CD1c-positive myeloid dendritic cell (primary cell): ENCODE measurements at regions not wholly inside any gene's neighbourhood (a gene's known extent, or its start where the extent isn't known, plus 50 kb on each side); places are given as distances from the start of the nearest gene placed in this dataset.

Experiments used
- DNase-seq: peaks from one replicate; pipeline ENCODE4 v3.0.0-alpha.2; 2016; ENCODE audit errors: extremely low spot score

DNA sequence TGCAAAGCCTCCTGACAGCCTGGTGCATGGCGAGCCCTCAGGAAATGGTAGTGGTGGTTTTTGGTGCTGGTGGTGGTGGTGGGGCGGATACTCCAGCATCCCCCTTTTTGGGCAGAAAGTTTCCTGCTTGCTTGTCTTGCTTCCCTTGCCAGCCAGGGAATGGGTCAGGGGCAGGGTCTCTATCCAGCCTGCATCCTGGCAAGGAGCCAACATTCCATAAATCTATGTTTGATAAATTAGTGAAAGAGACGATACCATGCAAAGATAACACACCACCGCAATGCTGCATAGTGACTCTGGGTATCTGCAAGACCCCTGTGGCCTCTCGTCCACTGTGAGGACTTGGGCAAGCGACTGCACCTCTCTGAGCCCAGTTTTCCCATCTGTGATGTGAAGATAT, 246.2 kb downstream of the LRFN2 start:
- DNase-seq = no peak

DNA sequence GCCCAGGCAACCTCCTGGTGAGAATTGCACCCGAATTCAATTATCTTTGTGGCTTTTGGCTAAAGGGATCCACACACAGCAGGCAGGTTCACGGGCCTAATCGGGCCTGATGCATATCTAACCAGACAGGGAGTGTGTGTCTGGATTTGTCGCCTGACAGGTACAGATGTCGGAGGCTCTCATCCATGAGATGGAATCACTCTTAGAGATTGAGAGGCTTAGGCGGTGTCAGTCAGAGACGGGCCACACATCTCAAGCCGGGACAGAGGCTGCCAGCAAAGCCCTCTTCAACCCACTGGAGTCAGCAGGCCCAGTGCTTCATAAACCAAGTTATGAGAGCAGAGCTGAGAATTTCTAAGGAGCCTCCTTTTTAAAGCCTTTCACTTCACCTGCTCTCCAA, 247.0 kb downstream of the LRFN2 start:
- no peak for DNase-seq

DNA sequence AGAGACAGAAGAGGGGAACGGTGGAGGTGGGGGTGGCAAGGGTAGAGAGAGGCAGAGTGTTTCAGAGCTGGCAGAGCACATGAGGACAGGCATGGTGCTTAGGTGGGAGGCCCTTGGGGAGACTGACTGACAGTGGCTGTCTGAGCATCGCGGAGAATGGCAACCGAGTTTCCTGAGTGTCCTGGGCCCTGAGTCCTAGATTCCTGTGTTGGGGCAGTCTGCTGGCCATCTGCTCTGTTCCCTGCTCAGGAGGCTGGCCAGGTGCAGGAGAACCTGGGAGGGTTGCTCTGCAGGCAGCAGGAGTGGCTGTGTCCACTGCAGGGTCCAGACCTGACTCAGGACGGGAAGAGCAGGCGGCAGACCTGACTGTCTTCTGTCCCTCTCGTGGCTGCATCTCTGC, 248.9 kb downstream of the LRFN2 start:
- DNase-seq = no peak

DNA sequence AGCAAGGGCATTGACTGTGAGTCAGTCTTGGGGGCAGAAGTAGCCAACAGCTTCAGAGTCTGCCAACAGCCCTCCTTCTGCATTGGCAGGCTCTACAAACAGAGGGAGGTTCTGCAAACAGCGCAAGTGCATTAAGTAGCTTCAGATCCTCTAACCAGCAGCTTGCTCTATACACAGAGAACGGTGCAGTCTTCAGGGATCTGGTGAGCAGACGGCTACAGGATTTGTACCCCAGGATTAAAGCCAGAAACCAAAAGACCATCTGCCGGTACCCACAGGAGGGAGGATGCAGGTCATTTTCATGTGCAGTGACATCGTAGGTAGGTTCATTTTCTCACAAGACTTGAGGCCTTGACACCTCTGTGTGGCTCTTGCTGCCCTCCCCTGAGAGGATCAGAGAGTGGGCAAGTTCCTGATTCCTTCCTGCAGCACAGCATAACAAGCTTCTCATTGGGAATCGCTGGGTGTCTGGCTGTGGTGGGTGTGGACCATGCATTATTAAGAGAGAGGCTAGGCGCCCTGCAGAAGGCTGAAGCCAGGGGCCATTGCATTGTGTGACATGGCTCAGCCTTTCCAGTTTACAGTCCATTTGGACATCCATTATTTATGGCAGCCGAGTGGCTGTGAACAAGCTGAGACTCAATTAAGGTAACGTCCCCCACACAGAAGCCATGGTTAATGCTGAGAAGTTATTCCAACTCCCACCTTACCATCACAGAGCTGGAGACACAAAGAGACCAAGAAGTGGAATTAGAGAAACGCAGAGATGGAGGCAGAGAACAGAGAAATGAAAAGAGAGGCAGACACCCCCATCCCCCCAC, 250.0 kb downstream of the LRFN2 start:
- DNase-seq = no peak

DNA sequence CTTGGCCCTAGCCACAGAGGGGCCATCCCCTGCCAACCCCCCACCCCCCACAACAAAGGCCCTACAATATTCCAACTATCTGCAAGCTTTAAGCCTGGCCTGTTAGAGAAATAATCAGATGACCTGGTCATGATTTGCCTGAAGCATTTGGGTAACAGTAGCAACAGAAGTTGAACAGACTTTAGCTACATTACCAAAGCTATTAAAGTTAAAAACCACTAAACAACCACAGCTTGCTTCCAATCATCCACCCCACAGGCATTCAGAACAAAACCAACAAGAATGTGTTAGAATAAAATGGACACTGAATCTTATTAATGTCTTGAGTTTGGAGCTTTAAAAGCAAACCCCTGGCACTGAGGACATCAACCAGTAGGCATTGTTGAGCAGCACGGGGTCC, 250.9 kb downstream of the LRFN2 start:
- DNase-seq = no peak

DNA sequence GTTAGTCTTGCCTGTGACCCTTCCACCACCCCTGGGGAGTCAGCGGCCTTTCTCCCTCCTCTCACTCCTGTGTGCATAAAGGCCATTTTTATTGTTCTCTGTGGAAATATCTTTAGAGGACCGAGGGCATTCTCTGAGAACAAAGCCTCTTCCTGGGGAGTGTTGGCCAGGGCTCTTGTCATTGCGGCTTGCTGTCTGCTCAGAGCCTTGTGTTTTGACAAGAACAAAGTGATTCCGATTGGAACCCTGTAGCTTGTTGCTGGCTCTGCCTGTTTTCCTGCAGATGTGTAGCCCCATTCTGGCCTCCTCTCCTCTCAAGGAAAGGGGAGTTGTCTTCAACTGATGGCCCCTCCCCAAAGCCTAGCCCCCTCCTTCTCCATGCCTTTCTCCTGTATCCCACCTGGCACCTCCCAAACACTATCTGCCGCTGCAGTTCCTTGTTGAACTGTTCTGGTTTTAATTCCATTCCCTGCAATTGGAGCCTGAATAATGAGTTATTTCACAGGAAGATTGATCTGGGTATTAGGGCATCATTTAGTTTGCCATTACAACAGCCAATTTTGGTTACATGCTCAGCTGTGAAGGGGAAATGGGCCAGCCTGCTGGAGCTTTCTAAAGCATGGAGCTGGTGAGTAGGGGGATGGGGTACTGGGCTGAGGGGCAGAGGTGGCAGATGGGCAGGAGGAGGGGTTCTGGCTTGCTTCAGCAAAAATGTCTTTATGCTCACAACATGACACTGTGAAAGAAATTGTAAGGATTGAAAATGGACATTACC, 252.5 kb downstream of the LRFN2 start:
- no peak for DNase-seq

DNA sequence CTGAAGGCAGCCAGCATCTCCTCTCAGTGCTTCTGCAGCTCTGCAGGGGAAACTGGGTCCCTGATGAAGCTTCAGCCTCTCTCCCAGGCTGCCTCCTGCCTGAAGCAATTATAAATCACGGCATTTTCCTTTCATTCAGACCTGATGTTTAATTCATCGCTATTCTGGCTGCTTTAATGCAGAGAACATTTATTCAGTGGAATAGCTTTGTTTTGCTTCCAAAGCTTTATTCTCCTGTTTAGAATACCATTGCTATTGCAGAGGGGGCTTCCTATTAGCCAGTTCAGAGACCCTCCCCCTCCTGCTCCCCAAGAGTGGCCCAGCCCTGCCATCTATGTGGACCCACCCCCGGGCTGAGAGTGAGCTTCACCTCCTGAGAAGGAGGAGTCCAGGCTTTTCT, 255.6 kb downstream of the LRFN2 start:
- no peak for DNase-seq

DNA sequence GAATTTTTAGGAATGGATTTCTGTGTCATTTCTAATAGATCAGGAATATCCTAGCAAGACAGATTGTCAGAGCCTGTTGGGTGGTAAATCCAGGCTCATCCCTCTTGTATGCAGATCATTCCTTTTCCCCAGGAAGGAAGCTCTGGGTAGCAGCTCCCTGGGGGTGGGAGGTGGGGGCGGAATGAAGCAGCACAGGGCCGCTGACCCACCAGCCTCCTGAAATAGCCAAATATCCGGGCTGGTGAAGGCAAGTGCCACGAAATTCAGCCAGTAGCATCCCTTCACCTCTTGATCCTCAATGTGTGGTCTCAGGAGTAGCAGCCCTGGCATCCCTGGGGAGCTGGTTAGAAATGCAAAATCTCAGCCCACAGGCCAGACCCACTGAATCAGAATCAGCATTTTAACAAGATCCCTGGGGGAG, 256.9 kb downstream of the LRFN2 start:
- no peak for DNase-seq

DNA sequence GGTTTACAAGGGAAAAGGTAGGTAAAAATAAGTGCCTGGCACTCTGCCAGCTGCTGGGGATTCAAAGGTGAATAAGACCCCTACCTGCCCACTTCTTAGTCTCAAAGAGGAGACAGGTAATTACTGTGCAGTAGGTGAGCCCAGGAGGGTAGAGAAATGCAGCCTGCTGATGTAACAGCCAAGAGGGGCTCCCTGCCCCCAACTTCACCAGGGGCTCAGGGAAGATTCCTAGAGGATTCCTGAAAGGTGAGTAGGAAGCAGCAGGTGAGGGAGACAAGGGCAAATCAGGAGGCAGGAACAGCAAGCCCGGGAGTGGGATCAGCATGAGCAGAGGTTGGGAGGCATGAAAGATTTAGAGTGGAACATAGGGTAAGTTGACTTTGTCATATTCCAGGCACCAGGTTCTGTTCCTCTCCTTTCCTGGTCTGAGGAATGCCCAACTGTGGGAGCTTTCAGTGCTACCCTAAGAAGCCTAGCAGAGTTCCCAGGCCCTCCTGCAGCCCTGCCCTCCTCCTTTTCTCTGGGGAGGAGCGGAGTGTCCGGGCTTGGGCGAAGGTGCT, 258.1 kb downstream of the LRFN2 start:
- DNase-seq = no peak

DNA sequence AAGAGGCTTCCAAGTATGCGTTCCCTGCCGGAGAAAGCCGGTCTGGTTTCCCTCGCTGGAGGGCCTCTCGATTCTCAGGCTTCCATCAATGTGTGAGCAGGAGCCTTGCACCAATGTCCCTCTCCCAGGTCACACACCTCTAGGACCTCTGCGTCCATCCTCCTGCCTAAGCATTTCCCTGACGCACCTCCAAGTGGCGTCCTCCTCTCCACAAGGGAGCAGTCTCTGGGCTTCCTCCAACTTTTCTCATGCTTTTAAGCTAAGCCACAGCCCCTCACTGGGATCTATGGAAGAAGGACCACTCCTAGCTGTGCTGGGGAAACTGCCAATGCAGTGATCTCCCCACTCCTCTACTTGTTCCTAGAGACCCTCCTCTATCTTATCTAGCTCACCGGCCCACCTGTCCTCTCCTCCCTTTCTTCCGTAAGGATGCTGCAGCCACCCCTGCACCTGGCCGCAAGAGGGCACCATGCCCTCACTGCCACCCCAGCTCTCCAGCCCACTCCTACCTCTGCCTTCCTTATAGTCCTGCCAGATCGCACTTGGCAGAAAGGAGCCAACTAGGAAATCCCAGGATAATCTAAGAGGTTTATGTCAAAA, 258.7 kb downstream of the LRFN2 start:
- no peak for DNase-seq

DNA sequence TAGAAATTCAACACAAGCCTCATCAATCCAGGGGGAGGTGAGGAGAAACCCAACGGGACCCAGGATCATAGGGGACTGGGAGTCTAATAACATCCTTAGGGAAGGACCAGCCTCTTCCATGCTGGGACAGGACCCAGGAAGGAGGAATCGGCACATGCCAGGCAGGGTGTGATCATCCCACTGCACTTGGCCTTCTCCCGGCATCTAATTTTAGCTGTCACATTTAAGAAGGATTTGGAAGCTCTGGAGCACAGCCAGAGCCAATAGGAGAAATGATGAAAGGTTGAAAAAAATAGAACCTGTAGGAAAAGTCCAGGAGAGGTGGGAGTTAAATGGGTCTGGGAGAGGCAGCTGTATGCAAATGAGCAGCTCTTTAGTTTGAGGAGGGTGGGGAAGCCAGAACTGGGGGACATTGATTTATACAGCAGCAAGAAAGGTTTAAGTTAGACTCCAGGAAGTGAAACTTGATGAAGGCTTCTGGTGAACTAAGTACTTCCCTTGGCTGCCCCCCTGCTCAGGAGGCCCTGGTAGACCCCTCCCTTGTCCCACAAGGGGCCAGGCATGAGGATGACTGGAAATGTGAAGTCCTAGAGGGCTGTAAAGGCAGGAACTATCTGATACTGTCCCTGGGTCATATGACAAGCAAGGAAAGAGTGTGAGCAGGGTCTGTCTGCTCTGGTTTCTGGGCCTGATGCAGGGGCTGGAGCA, 260.3 kb downstream of the LRFN2 start:
- peak; percentile 14 for DNase-seq

DNA sequence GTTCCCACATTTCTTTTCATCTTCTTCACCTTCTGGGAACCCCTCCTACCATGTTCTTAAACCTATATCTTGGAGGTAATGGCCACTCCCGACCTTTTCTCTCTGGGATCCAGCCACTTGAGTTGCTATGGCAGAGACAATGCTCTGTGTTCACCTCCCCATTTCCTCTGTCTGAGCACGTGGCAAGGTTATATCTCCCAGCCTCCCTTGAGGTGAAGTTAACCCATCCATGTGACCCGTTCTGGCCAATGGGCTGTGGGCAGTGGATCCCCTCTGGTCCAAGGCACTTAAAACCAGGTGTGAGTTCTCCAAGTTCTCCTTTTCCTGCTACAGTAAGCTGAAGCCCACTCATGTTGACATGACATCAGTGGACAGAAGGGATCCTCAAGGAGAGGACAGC, 261.4 kb downstream of the LRFN2 start:
- no peak for DNase-seq

DNA sequence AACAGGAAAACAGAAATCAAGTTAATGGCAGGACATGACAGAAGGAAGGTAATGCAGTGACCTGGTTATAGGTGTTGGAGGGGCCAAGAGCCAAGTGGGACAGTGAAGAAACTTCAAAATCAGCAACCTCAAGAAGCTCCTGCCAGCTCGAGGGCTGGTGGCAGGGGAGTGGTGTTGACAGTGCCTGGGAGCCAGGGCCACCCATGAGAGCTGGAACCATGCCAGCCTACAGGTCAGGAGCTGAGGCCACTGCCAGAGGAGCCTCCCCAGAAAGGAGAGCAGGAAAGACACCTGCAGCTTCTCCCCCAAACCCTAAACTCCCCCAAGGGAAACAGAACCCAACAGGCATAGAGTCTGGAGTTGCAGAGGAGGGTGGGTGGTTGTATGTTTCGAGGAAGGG, 262.1 kb downstream of the LRFN2 start:
- DNase-seq = no peak

DNA sequence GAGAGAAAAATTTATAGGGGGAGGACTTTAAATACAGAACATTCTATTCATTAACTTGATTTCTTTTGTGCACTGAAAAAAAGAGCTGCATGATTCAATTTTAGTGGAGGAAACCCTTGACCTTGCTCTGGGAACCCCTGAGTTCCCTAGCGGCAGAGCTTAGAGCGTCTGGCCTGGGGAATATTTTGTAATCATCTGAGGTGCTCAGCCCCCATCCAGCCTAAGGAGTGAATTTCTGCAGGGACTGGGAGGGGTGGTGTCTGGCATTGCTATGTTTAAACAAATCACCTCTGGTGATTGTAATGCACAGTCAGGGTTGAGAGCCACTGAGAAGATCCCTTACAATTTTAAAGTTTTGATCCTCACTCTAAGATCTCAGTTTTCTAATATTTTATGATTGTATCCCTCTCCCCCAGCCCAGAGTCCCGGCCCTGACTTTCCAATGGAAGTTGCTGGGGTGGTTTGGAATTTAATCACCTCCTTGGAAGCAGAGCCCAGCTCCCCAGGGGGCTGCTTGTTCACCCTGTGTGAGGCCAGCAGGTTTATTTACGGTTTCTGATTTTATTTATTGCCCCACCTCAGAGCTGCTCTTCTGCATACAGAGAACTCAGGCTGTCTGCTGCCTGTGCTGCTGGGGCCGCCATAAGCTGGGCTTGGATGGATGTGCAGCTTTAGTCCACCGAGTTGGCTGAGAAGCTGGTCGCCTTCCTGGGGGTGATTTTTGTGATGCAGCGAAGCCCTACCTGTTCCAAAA, 263.1 kb downstream of the LRFN2 start:
- no peak for DNase-seq

DNA sequence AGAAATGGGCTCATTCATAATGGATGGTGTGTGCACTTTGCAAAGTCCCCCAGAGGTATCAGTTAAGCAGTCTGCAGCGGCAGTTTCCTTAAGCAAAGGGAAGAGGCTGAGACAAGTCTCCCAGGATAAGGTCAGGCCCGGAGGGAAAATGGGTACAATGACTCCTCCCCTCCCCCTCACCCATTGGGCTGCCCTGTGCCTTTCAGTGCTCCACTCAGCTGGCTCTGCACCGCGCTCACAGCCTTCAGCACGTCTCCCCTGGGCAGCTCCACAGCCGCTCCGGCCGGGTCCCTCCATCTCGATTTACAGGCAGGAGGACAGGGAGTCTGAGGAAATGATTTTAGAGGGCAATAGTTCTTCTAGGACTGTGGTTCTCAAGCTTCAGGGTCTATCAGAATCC, 264.8 kb downstream of the LRFN2 start:
- no peak for DNase-seq

DNA sequence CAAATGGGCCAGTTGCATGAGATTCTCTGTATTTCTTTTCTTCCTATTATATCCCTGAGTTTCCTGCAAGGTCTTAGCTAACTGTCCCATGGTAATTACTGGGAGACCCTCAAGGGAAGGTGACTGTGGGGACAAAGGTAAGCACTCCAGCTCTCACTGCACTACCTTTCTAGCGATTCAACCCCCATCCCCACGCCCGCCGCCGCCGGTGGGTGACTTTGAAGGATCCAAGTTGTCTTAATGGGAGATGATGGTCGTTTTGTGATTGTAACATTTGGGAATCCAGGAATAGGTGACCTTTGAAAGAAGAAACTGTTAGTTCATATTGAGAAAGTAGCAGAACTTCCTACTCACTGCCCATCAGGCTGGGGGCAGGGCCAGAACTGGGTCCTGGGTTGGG, 265.5 kb downstream of the LRFN2 start:
- DNase-seq = no peak

DNA sequence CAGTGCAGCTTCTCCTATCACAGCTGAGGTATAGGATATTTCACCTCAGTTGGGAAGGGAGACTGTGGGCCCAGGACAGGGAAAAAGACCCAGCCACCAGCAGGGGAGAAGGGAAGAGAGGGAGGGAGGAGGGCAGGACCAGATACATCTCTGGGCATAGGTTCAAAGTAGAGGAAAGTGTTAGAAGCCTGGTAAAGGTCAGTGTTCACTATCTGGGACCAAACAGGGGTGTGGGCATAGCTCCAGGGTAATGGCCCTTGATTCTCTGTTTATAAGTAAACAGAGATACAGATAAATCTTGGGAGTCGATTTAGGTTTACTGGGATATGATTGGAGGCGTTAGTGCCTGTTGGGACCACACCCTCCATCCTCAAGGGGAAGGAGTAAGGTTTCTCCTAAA, 266.2 kb downstream of the LRFN2 start:
- no peak for DNase-seq

DNA sequence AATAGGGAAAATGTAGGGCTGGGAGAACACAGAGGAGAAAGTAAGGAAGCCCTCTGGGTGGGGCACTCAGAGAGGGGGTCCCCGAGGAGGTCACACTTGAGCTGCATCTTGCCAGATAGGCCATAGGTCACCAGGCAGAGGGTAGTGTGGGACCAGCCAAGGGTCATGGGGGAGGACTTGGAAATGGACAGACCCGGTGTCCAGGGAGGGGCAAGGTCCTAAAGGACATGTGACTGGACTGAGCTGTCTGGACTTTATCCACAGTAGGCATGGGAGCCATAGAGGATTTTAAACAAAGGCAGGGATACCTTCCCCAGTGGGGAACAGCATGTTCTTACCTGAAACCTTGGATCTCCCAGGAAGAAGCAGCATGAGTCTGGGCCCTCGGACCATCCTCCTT, 266.7 kb downstream of the LRFN2 start:
- DNase-seq = no peak

DNA sequence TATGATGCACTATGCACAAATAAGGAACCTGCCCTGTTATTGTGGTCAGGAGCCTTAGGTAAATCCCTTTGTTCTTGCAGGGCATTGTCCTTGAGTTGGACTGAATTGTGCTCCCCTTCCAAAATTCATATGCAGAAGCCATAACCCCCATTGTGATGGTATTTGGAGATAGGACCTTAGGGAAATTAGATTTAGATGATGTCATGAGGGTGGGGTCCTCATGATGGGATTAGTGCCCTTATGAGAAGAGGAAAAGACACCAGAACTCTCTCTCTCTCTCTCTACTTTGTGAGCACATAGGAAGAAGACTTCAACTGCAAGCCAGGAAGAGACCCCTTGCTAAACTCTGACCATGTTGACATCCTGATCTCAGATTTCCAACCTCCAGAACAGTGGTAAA, 268.0 kb downstream of the LRFN2 start:
- no peak for DNase-seq

DNA sequence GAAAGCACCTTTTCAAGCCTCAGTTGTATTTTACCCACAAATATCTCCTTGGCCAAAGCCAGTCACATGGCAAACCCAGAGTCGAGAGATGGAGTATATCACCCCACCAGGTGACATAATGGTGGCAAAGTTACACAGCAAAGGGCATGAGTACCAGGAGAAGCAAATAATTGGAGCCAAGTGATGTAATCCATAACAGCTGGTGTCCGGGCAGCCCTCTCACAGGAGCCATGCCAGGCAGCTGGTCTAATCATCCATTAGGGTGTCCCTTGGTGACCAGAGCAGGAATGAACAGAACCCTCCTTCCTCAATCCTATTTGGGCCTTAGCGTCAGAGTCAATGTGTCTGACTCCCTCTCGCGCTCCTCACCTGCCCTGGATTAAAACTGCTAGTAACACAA, 272.1 kb downstream of the LRFN2 start:
- DNase-seq = no peak

DNA sequence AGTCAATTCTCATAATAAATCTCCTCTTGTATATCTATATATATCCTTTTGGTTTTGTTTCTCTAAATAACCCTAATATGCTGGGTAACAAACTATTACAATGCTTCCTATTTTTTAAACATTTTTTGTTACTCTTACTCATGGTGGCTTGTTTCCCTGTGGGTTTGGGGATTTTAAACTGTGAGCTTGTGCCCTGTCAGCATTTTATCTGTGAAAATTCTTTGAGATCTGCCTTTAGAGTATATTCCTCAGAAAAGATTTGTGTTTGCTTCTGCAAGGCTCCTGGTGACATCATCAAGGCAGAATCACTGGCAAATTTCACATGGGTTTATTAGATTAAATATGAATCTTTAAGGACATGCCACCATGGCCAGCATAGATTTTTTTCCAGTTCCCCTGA, 273.6 kb downstream of the LRFN2 start:
- DNase-seq = no peak
